MCF 10A (cell line): ENCODE measurements at regions not wholly inside any gene's neighbourhood (a gene's known extent, or its start where the extent isn't known, plus 50 kb on each side); places are given as distances from the start of the nearest gene placed in this dataset.

ENCODE experiments used
- BruUV-seq: library from RNA; stranded (reverse); fragments of 400-500 nt; replicated peaks from 2 replicates; lab custom pipeline; 2021; lab: Mats Ljungman, UMichigan
- CTCF ChIA-PET: fragments of 300-600 bp; sonication (Branson Sonifier 250); formaldehyde crosslinking; extraction: SDS; loops from one replicate; lab custom pipeline; 2021; ENCODE audit warnings: antibody characterized with exemption, inconsistent platforms; lab: Yijun Ruan, JAX
- POLR2A ChIA-PET: fragments of 300-600, 350-650 bp; sonication (Branson Sonifier 250); formaldehyde crosslinking; extraction: SDS; loops from one replicate; lab custom pipeline; 2020; ENCODE audit warnings: antibody characterized with exemption, inconsistent platforms; lab: Yijun Ruan, JAX
- DNase-seq: peaks from one replicate; pipeline ENCODE4 v3.0.0-alpha.2; 2018; ENCODE audit not compliant: unreplicated experiment
- H3K27ac Mint-ChIP-seq: one replicate; pipeline ENCODE4 v1.8.0; 2022; ENCODE audit warnings: mild to moderate bottlenecking, low read depth, mixed read lengths; ENCODE audit not compliant: unreplicated experiment
- H3K27me3 Mint-ChIP-seq: one replicate; pipeline ENCODE4 v1.8.0; 2022; ENCODE audit warnings: mixed read lengths; ENCODE audit not compliant: insufficient read depth, unreplicated experiment
- H3K36me3 Mint-ChIP-seq: one replicate; pipeline ENCODE4 v1.8.0; 2022; ENCODE audit warnings: mild to moderate bottlenecking, moderate library complexity, mixed read lengths; ENCODE audit not compliant: insufficient read depth, unreplicated experiment
- H3K4me1 Mint-ChIP-seq: one replicate; pipeline ENCODE4 v1.8.0; 2022; ENCODE audit warnings: mixed read lengths; ENCODE audit not compliant: insufficient read depth, unreplicated experiment
- H3K4me3 Mint-ChIP-seq: one replicate; pipeline ENCODE4 v1.8.0; 2022; ENCODE audit warnings: mild to moderate bottlenecking, moderate library complexity, mixed read lengths; ENCODE audit not compliant: unreplicated experiment
- H3K9me3 Mint-ChIP-seq: one replicate; pipeline ENCODE4 v1.8.0; 2022; ENCODE audit warnings: mixed read lengths; ENCODE audit not compliant: unreplicated experiment
- intact Hi-C: fragments of 100-400 bp; cut with micrococcal nuclease; formaldehyde crosslinking; loops from 2 replicates; pipeline ENCODE4 v1.14.1; 2022
- TF ChIP-seq, protein P1 (sequence below): fragments of 200-600 bp; IDR thresholded peaks from one replicate; pipeline ENCODE4 v1.8.0; 2022; ENCODE audit warnings: antibody characterized with exemption, mild to moderate bottlenecking; ENCODE audit not compliant: unreplicated experiment

DNA sequence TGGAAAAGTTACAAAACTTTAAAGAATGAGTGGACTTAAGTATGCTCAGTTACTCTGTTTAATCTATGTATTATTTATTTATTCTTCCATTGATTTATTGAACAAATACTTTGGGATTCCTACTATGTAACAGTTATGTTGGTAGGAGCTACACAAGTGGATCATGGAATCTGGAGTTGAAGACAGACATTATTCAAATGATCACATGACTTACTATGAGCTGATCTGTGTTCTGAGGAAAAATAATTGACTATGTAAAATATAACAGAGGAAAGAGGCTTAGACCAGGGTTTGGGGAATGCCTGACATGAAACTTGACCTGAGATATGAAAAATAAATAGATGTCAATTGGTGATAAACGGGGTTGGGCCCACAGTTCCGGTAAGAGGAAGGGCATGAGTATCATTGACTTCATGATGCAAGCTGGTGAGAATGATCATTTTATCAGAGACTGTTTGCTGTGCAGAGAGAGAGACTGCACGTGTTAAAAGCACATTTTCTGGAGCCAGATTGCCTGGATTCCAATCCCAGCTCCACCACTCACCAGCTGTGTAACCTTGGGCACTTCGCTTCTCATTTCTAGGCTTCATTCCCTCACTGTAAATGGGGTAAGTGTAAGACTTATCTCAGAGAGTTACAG is 179.0 kb downstream of the SPCS3 start:
- Mint-ChIP-seq H3K27me3 (no peaks in the 10 kb centered on the region), H3K4me3 (no peak overlapping the region), H3K36me3 (no peaks in the 10 kb centered on the region), H3K27ac (no peak overlapping the region), H3K4me1 (peaks cover 9% of the 10 kb centered on the region), H3K9me3 (no peaks in the 10 kb centered on the region)
- TF ChIP-seq, protein P1, sequence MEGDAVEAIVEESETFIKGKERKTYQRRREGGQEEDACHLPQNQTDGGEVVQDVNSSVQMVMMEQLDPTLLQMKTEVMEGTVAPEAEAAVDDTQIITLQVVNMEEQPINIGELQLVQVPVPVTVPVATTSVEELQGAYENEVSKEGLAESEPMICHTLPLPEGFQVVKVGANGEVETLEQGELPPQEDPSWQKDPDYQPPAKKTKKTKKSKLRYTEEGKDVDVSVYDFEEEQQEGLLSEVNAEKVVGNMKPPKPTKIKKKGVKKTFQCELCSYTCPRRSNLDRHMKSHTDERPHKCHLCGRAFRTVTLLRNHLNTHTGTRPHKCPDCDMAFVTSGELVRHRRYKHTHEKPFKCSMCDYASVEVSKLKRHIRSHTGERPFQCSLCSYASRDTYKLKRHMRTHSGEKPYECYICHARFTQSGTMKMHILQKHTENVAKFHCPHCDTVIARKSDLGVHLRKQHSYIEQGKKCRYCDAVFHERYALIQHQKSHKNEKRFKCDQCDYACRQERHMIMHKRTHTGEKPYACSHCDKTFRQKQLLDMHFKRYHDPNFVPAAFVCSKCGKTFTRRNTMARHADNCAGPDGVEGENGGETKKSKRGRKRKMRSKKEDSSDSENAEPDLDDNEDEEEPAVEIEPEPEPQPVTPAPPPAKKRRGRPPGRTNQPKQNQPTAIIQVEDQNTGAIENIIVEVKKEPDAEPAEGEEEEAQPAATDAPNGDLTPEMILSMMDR = no peak
- DNase-seq = no peak
- POLR2A ChIA-PET = interaction anchor here (0.6 to 0.7 kb wide), 2 partner anchors 44 to 559 kb away, joined by 3 read pairs; no protein-coding TSS in a partner anchor
- BruUV-seq = no TSS peak
- intact Hi-C loops = no loop called here
- CTCF ChIA-PET = no interaction called here

DNA sequence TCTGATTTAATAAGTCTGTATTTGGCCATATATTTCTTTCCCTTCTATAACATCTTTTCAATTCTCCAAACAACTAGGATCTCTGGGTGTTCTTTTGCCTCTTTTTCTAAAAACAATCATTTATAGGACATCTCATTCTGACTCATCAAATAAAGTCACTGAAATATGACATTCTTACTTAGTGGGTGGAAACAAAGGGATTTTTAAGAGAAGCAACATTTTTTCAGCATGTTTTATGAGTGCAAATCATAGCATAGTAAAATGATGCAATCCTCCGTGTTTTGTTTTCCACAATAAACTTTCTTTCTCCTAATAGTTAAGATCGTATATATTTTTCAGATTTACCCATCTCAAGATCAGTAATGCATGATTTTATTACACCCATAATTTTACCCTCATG is 179.8 kb downstream of the SPCS3 start:
- TF ChIP-seq, protein P1 = no peak
- intact Hi-C loops = no loop called here
- peak; percentile 40 for DNase-seq
- ChIA-PET CTCF (no interaction called here), POLR2A (no interaction called here)
- Mint-ChIP-seq H3K27me3 (no peaks in the 10 kb centered on the region), H3K4me1 (peaks cover 9% of the 10 kb centered on the region), H3K27ac (peak overlapping the region; percentile 77), H3K4me3 (peak overlapping the region; percentile 3), H3K36me3 (no peaks in the 10 kb centered on the region), H3K9me3 (no peaks in the 10 kb centered on the region)
- BruUV-seq = no TSS peak

DNA sequence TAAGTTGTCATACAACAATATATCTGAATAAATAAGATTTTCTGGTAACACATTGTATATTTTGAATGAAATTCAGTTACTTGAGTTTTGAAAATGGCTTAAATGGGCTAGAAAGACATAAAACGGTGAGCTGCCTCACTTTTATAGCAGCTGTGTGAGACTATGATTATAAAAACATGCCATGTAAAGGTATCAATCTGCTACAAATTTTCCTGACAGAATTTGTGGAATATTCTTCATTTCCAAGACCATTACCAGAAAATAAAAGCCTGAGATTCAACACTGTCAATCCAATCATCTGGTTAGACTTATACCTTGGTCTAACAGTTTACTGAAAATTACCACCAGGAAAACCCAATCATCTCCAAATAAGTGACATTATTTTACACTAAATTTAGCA is 181.1 kb downstream of the SPCS3 start:
- TF ChIP-seq, protein P1 = no peak
- no peak overlapping the region for H3K27ac Mint-ChIP-seq
- no peaks in the 10 kb centered on the region for H3K36me3 Mint-ChIP-seq
- H3K9me3 Mint-ChIP-seq = no peaks in the 10 kb centered on the region
- intact Hi-C loops = no loop called here
- no peaks in the 10 kb centered on the region for H3K27me3 Mint-ChIP-seq
- DNase-seq = no peak
- BruUV-seq = no TSS peak
- POLR2A ChIA-PET = no interaction called here
- H3K4me1 Mint-ChIP-seq = peaks cover 9% of the 10 kb centered on the region
- no peak overlapping the region for H3K4me3 Mint-ChIP-seq
- CTCF ChIA-PET = interaction anchor here (1.2 kb wide), 1 partner anchor 10 kb away, joined by 3 read pairs; no protein-coding TSS in a partner anchor

DNA sequence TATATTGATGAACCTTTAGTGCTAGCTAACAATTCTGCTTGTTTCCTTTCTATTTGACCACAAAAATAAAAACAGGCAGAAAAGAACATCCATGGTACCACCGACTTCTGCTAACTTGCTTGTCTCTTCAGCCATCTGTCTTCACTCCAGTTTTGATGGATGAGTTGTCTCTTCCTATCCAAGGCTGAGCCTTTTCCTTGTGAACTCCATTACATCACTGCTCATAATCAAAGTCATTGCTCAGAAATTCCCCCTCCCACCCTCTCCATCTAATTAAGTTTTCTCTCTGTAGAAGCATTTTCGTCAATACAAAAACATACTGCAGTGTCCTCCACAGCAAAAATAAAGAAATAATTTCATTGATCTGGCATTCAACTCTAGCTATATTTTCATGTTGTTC is 184.4 kb downstream of the SPCS3 start:
- peaks cover 9% of the 10 kb centered on the region for H3K4me1 Mint-ChIP-seq
- no peak overlapping the region for H3K4me3 Mint-ChIP-seq
- CTCF ChIA-PET = interaction anchor here (0.7 kb wide), 1 partner anchor 706 kb away, joined by 3 read pairs; no protein-coding TSS in a partner anchor
- intact Hi-C loops = no loop called here
- no peaks in the 10 kb centered on the region for H3K27me3 Mint-ChIP-seq
- TF ChIP-seq, protein P1 = no peak
- POLR2A ChIA-PET = interaction anchor here (0.7 kb wide), 1 partner anchor 351 kb away, joined by 3 read pairs; no protein-coding TSS in a partner anchor
- BruUV-seq = no TSS peak
- no peaks in the 10 kb centered on the region for H3K36me3 Mint-ChIP-seq
- no peak overlapping the region for H3K27ac Mint-ChIP-seq
- H3K9me3 Mint-ChIP-seq = no peaks in the 10 kb centered on the region
- no peak for DNase-seq
